Right forelimb (tissue), 1 donor: ENCODE measurements at regions not wholly inside any gene's neighbourhood (a gene's known extent, or its start where the extent isn't known, plus 50 kb on each side); places are given as distances from the start of the nearest gene placed in this dataset.

Experiments used
- DNase-seq: peaks from one replicate; pipeline ENCODE4 v3.0.0-alpha.2; 2018

GRCh38 chr18:5091741-5092140 lies 105.3 kb downstream of the AKAIN1 start:
- DNase-seq: no peak

- DNase-seq: no peak
These were observed 121.8 kb downstream of the AKAIN1 start for GRCh38 chr18:5075297-5075696.

GRCh38 chr18:5073026-5073944 lies 123.8 kb downstream of the AKAIN1 start:
- DNase-seq: no peak

DNA sequence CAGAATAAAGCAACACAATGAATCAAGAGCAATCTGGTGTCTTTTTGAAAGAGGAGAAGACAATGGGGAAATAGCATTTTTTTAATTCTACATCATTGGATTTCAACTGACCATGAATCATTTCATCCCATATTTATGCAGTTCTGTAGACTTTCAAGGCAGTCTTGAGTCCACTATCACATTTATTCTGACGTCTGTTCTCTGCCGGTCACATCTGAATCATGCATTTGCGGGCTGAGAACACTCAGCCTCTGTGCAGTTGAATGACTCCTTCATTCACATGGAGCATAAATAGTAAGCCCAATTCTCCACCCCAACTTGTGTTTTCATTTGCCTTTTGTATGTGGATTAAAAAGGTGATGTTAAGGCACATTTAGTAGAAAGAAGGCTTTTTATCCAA lies 128.2 kb downstream of the AKAIN1 start:
- DNase-seq: no peak

- DNase-seq: no peak
These were observed 130.6 kb downstream of the AKAIN1 start for GRCh38 chr18:5066380-5066977.

- no peak for DNase-seq
These were observed 131.4 kb downstream of the AKAIN1 start for GRCh38 chr18:5065615-5066014.

GRCh38 chr18:5064841-5065370 lies 132.2 kb downstream of the AKAIN1 start:
- DNase-seq: no peak

GRCh38 chr18:5061785-5062184 lies 135.3 kb downstream of the AKAIN1 start:
- no peak for DNase-seq

- DNase-seq: no peak
These were observed 136.5 kb downstream of the AKAIN1 start for GRCh38 chr18:5060543-5060942.

GRCh38 chr18:5059696-5060032 lies 137.4 kb downstream of the AKAIN1 start:
- DNase-seq: no peak

DNA sequence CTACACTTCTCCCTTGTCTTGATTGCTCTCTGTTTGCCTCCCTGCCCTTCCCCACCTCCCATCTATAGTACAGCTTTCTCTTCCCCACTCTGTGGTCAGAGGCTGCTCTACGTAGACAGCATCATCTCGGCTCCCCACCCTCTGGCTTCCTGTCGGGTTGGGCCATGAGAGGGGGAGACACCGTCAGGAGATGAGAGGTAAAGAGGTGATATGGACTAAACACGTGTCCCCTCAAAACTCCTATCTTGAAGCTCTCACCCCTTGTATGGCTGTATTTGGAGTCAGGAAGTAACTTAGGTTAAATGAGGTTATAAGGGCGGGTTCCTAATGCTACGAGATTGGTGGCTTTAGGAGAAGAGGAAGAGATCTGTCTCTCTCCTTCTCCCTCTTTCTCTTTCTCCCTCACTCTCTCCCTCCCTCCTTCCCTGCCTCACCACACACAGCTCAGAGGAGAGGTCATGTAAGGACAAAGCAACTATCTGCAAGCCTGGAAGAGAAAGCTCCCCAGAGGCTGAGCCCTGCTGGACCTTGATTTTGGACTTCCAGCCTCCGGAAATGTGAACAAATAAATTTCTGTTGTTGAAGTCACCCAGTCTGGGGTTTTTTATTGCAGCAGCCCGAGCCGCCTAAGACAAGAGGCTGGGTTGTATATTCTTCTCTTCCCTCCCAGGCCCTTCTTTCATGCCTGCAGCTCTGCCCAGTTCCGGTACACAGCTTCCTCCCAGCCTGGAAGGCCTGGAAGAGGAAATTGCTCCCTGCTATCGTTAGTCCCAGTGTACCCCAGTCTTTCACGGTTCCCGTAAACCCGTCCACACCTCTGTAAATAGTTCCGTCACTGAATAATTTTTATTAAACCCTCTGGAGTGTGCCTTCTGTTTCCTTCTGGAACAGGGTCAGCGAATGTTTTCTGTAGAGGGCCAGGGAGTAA lies 138.0 kb downstream of the AKAIN1 start:
- no peak for DNase-seq

- peak; percentile 64 for DNase-seq
These were observed 139.4 kb downstream of the AKAIN1 start for GRCh38 chr18:5057386-5058348.

DNA sequence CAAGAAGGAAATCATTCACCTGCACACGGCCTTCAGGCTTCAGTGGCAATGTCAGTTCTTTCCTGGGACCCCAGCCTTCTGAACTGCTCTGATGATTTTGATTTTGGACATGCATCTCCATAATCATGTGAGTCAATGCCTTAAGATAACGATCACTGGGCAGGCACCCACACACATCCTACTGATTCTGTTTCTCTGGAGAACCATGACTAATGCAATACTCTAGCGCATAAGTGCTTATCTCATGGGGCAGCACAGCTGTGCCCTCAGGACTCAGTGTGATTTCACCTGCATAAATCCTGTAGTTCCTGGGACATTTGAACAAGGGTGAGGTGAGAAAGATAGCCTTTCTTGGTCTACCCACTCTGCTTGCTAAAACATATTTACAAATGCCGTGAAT lies 144.6 kb downstream of the AKAIN1 start:
- DNase-seq: no peak

- no peak for DNase-seq
These were observed 145.8 kb downstream of the AKAIN1 start for GRCh38 chr18:5051207-5051606.

GRCh38 chr18:5049124-5049523 lies 147.9 kb downstream of the AKAIN1 start:
- no peak for DNase-seq

GRCh38 chr18:5040476-5040875 lies 156.6 kb downstream of the AKAIN1 start:
- DNase-seq: no peak

- no peak for DNase-seq
These were observed 160.5 kb downstream of the AKAIN1 start for GRCh38 chr18:5036523-5036922.

DNA sequence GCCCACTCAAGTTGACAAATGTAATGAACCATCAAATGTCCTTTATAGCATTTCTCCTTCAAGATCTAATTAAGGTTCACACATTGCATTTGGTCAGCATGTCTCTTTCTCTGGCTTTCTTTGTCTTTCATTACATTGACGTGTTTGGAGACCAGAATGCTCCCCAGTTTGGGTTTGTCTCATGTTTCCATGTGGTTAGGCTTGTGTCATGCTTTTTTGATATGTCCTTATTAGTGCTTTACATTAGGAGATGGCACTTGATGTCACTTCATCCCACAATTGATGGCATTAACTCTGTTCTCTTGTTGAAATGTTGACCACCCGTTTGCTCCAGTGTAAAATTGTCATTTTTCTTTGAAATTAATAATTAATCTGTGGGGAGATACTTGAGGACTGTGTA lies 165.8 kb downstream of the AKAIN1 start:
- DNase-seq: no peak

- no peak for DNase-seq
These were observed 166.4 kb downstream of the AKAIN1 start for GRCh38 chr18:5030636-5031035.

- DNase-seq: no peak
These were observed 167.5 kb downstream of the AKAIN1 start for GRCh38 chr18:5029592-5029991.

- DNase-seq: no peak
These were observed 172.3 kb downstream of the AKAIN1 start for GRCh38 chr18:5024741-5025140.

DNA sequence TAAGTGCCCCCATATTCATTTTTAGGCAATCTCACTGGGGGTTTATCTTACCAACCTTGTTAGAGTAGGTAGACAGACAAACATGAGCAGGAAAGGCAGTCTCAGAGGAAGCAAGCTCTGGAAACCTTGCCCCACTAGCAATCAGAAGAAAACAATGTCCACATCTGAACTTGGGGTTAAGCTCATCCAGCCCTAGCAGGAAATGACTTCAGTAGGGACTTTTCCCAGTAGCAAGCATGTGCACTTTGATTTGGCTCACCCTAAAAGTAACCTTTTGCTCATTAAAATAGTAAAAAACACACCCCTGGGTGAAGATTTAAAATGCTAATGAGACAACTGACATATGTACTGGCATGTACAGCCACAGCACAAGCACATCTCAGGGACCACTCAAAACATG lies 175.5 kb downstream of the AKAIN1 start:
- no peak for DNase-seq
